ENCODE measurements at regions not wholly inside any gene's neighbourhood (a gene's known extent, or its start where the extent isn't known, plus 50 kb on each side); places are given as distances from the start of the nearest gene placed in this dataset.
"Not testable (repeated sequence)": the region's sequence is repeated elsewhere in the genome, so short reads cannot be mapped to it uniquely, and the experiment has no call there.

DNA sequence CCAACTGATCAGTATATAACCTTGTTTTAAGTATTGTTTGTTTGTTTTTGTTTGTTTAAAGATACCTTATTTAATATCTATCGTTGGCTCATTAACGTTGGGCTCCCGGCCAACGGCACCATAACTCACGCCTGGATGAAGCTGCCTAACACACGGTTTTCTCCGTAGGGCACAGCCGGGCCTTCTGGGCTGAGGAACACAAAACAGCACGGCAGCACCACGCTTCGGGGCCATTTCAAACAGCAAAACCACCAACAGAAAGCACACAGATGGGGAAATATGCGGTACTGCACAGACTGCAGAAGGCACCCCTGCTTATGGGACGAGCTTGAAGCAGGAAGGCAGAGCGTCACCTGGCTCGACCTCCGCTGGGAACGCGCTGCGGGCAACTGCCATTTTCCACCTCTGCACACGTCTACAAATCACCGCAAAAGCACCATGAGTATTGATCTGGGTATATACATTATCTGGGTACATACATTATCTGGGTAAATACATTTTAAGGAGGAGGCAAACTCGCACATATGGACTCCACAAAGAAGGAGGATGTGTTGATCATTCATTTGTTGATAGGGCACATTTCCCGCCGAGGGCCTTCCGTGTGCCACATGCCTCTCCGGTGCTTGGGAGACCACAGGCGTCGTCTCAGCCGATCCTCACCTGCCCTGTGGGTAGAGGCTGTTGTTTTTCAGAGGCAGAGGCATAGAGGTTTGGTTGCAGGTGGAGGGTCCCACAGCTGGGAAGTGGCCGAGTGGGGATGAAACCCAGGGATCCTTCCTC lies 123.7 kb upstream of the ATP2B2 start:
- Mint-ChIP-seq H3K27me3 (peaks cover 14% of the 10 kb centered on the region), H3K4me1 (ENCODE audit: low read depth) (no peaks in the 10 kb centered on the region), H3K36me3 (ENCODE audit: low read depth) (no peaks in the 10 kb centered on the region), H3K27ac (no peak overlapping the region), H3K4me3 (no peak overlapping the region), H3K9me3 (no peaks in the 10 kb centered on the region)
- no peak for DNase-seq

DNA sequence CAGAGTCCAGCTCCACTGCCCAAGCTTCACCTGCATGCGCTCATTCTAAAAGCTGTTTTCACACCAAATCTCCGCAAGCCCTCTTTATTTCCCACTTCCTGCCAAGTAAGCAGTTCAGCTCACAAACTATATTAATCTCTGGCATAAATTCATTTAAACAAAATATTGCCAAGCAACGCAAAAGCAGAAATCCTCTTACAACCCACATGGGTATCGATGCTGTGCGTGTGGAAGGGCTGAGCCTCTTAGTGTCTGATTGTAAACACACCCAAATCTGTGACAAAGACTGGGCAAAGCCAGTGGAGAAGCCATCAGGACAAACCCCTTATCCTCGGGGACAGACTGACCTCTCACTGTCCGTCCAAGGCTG lies 124.3 kb upstream of the ATP2B2 start:
- no peaks in the 10 kb centered on the region for H3K4me1 Mint-ChIP-seq (ENCODE audit: low read depth)
- H3K27me3 Mint-ChIP-seq, result peaks cover 20% of the 10 kb centered on the region
- H3K9me3 Mint-ChIP-seq, result no peaks in the 10 kb centered on the region
- no peak overlapping the region for H3K27ac Mint-ChIP-seq
- DNase-seq, result no peak
- H3K36me3 Mint-ChIP-seq (ENCODE audit: low read depth), result no peaks in the 10 kb centered on the region
- H3K4me3 Mint-ChIP-seq, result no peak overlapping the region

DNA sequence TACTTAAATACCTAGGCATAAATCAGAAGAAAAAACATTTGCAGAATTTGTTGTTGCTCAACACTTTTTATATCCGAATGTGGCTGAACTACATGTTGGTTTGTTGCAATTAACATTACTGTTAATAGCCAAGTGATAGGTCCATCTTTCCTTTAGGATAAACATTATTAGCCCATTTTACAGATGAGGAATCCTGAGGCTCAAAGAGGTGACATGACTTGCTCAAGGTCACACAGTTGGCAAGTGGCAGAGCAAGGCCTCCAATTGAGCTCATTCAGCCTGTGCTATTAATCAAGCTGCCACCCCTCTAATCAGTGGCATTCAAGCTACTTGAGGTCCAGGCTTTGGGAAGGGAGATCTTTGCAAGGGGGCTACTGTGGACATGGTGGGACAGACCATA lies 125.8 kb upstream of the ATP2B2 start:
- H3K36me3 Mint-ChIP-seq (ENCODE audit: low read depth), result no peaks in the 10 kb centered on the region
- no peak overlapping the region for H3K27ac Mint-ChIP-seq
- peaks cover 22% of the 10 kb centered on the region for H3K27me3 Mint-ChIP-seq
- H3K4me1 Mint-ChIP-seq (ENCODE audit: low read depth), result no peaks in the 10 kb centered on the region
- H3K9me3 Mint-ChIP-seq, result peaks cover 2% of the 10 kb centered on the region
- H3K4me3 Mint-ChIP-seq, result no peak overlapping the region
- no peak for DNase-seq

DNA sequence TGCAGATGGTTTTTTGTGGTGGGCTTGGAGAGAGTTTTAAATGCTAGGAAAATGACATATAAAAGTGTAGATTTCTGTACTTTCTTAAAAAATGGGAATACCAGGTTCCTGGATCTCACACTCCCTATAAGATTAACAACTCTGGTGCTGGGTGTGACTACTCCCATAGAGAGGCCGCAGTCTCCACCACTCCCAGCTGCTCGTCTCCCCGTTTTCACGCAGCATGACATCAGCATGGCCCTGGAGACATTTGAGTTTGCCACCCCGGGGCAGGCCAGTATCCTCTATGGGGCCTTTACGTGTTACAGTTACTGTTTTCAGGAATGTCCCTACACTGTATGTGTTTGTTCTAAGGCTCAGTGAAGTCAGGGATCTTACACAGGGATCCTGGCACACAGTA lies 126.7 kb upstream of the ATP2B2 start:
- no peak overlapping the region for H3K4me3 Mint-ChIP-seq
- H3K4me1 Mint-ChIP-seq (ENCODE audit: low read depth), result no peaks in the 10 kb centered on the region

DNA sequence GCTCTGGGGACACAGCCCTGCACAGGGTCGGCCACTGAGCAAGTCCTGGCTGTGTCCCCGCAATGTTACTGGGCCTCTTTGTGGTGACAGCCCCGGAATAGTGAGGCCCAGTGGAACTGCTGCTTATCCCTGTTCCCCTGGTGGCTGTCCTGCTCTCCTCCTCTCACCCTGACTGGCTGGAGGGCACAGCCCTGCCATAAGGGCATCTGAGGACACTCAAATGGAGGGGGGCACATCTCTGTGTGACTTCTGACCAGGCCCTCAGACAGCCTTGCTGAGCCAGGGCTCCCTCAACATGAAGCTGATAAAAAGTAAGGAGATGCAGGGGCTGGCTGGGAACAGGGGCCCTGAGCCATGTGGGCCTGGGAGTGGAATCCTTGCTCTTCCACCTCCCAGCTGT lies 127.4 kb upstream of the ATP2B2 start:
- DNase-seq, result no peak
- Mint-ChIP-seq H3K27me3 (peaks cover 22% of the 10 kb centered on the region), H3K9me3 (peaks cover 14% of the 10 kb centered on the region), H3K4me3 (no peak overlapping the region), H3K36me3 (ENCODE audit: low read depth) (no peaks in the 10 kb centered on the region), H3K4me1 (ENCODE audit: low read depth) (no peaks in the 10 kb centered on the region), H3K27ac (no peak overlapping the region)

More for the DNA sequence above, 126.7 kb upstream of the ATP2B2 start:
- Mint-ChIP-seq H3K27me3 (peaks cover 22% of the 10 kb centered on the region), H3K9me3 (peaks cover 8% of the 10 kb centered on the region), H3K36me3 (ENCODE audit: low read depth) (no peaks in the 10 kb centered on the region), H3K27ac (no peak overlapping the region)
- no peak for DNase-seq

DNA sequence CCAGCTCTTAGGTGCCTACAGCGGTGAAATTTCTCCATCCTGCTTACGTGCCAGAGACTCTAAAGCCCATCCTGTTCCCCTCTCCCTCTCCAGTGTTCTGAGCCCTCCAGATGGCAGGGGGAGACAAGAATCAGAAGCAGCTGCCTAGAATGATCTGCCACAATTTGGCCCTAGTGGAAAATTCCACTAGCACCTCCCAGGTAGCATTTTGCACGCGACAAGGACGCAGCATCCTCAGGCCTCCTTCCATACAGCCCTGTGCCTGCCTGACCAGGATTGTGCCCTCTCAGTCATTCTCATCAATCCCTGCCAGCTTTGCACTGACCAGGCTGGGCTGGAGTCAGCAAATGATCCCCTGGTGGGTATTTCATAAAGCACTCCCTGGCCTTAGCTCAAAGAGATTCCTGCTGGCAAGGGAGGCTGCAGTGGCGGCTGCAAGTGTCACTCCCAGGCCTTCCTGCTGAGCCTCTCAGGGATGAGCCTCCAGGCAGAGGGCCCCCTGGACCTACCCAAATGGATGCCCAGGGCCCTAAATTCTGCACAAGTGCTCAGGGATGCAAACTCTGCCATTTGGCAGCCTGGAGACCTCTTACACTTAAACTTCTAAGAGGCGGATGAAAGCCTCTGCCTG lies 130.2 kb upstream of the ATP2B2 start:
- DNase-seq, result no peak
- H3K36me3 Mint-ChIP-seq (ENCODE audit: low read depth), result no peaks in the 10 kb centered on the region
- peaks cover 30% of the 10 kb centered on the region for H3K27me3 Mint-ChIP-seq
- no peaks in the 10 kb centered on the region for H3K4me1 Mint-ChIP-seq (ENCODE audit: low read depth)
- peaks cover 26% of the 10 kb centered on the region for H3K9me3 Mint-ChIP-seq
- H3K4me3 Mint-ChIP-seq, result no peak overlapping the region
- no peak overlapping the region for H3K27ac Mint-ChIP-seq

DNA sequence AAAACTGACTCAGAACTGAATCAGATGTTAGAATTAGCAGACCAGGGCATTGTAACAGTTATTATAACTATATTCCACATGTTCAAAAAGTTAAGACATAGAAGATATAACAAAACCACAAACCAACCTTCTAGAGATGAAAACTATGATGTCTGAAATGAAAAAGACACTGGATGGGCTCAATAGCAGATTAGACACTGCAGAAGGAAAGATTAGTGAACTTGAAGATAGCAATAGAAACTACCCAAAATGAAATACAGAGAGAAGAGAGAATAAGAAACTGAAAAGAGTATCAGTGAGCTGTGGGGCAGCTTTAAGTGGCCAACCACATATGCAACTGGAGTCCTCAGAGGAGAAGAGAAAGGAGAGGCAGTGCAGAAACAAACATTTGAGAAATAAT lies 132.0 kb upstream of the ATP2B2 start:
- no peak overlapping the region for H3K27ac Mint-ChIP-seq
- no peaks in the 10 kb centered on the region for H3K36me3 Mint-ChIP-seq (ENCODE audit: low read depth)
- peaks cover 26% of the 10 kb centered on the region for H3K9me3 Mint-ChIP-seq
- H3K27me3 Mint-ChIP-seq, result peaks cover 40% of the 10 kb centered on the region
- no peak for DNase-seq
- H3K4me3 Mint-ChIP-seq, result no peak overlapping the region
- no peaks in the 10 kb centered on the region for H3K4me1 Mint-ChIP-seq (ENCODE audit: low read depth)

DNA sequence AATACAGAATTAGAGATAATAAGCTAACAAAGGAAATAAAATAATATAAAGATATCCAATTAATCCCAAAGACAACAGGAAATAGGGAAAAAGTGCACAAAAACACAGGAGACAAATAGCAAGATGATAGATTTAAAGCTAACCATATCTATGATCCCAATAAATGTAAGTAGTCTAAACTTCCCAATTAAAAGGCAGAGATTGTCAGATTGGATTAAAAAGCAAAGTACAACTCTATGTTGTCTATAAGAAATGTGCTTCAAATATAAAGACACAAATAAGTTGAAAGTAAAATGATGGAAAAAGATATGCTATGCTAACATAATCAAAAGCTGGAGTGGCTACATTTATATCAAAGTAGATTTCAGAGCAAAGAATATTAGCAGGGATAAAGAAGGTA lies 133.1 kb upstream of the ATP2B2 start:
- peaks cover 40% of the 10 kb centered on the region for H3K27me3 Mint-ChIP-seq
- H3K4me1 Mint-ChIP-seq (ENCODE audit: low read depth), result no peaks in the 10 kb centered on the region
- H3K36me3 Mint-ChIP-seq (ENCODE audit: low read depth), result no peaks in the 10 kb centered on the region
- no peak for DNase-seq
- no peak overlapping the region for H3K4me3 Mint-ChIP-seq
- H3K9me3 Mint-ChIP-seq, result peaks cover 26% of the 10 kb centered on the region
- H3K27ac Mint-ChIP-seq, result no peak overlapping the region

DNA sequence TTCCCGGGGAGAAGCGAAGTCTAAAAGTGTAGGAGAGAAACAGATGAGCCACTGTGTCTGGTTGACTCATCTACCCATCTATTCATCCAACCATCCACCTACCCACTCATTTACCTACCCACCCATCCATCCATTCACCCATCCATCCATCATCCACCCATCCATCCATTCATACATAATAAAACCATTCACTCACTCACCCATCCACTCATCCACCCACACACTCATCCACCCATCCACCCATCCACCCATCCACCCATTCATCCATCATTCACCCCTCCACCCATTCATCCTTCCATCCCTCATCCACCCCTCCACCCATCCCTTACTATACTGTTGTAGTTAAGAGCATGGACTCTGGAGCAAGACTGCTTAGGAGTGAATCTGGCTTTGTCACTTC lies 136.4 kb upstream of the ATP2B2 start:
- Mint-ChIP-seq H3K9me3 (peaks cover 21% of the 10 kb centered on the region), H3K27ac (no peak overlapping the region), H3K4me1 (ENCODE audit: low read depth) (no peaks in the 10 kb centered on the region)

DNA sequence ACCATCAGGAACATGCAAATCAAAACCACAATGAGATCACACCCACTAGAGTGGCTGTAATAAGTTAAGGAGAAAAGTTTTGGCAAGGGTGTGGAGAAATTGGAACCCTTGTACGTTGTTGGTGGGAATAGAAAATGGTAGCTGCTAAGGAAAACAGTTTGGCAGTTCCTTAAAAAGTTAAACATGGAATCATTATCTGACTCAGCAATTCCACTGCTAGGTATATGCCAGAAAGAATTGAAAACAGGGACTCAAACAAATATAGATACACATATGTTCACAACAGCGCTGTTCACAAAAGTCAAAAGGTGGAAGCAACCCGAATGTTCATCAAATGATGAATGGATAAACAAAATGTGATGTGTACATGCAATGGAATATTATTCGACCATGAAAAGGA lies 138.8 kb upstream of the ATP2B2 start:
- H3K4me3 Mint-ChIP-seq, result no peak overlapping the region
- no peak overlapping the region for H3K27ac Mint-ChIP-seq
- peaks cover 32% of the 10 kb centered on the region for H3K27me3 Mint-ChIP-seq
- DNase-seq, result no peak
- no peaks in the 10 kb centered on the region for H3K36me3 Mint-ChIP-seq (ENCODE audit: low read depth)
- no peaks in the 10 kb centered on the region for H3K9me3 Mint-ChIP-seq
- no peaks in the 10 kb centered on the region for H3K4me1 Mint-ChIP-seq (ENCODE audit: low read depth)

More for the DNA sequence above, 136.4 kb upstream of the ATP2B2 start:
- H3K4me3 Mint-ChIP-seq, result no peak overlapping the region
- DNase-seq, result no peak
- H3K36me3 Mint-ChIP-seq (ENCODE audit: low read depth), result no peaks in the 10 kb centered on the region
- peaks cover 32% of the 10 kb centered on the region for H3K27me3 Mint-ChIP-seq

DNA sequence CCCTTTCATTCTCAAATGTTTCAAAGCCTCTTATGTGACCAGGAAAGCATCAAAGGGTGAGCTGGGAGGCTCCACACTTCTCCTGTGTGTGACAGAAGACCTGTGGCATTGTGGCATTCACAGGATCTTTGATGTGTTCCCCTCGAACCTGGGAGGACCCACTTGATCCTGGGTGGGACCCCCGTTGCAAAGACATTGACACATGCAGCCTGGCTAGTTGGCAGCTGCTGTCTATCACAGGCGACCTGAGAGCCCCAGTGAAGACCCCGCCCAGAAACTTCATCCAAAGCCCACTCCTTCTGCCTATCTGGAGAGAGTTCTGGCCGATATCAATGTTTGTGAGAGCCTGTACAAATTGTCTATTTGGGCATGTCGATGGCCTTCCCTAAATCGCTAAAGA lies 140.4 kb upstream of the ATP2B2 start:
- no peaks in the 10 kb centered on the region for H3K4me1 Mint-ChIP-seq (ENCODE audit: low read depth)
- no peak overlapping the region for H3K27ac Mint-ChIP-seq
- no peaks in the 10 kb centered on the region for H3K9me3 Mint-ChIP-seq
- no peak overlapping the region for H3K4me3 Mint-ChIP-seq
- H3K36me3 Mint-ChIP-seq (ENCODE audit: low read depth), result no peaks in the 10 kb centered on the region
- DNase-seq, result no peak
- H3K27me3 Mint-ChIP-seq, result peaks cover 22% of the 10 kb centered on the region

DNA sequence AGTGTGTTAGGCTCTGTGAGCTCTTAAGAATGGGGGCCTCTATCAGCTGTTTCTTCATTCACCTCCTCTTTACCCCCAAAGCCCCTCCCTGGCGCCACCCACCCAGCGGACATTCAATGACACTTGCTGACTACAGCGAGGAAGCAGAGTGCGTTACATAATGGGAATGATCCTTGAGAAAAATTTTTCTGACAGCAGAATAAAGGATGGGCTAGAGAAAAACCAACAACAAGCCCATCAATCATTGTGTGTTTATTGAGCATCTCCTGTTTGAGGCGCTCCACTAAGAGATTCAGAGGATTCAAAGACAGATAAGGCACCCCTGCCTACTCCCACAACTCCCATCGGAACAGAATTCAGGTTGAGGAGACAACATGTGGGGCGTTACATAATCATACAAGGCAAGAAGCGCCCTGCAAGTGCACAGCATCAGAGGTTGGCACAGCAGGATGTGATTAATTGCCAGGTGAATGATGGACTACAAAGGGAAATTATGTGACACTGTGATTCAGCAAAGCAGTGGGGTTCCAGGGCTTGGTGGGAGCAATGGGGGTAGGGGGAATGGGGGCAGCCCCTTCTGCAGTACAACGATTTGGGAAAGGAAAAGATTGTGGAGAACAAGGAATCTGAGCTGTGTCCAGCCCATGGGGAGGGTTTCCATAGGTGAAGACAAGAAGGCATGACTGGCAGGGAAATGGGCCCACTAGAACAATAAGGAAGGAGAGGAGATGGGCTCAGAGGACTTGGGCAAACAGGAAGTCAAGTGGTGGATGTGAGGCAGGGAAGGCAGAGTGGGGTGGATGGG lies 141.3 kb upstream of the ATP2B2 start:
- Mint-ChIP-seq H3K36me3 (ENCODE audit: low read depth) (no peaks in the 10 kb centered on the region), H3K4me3 (no peak overlapping the region), H3K27me3 (peaks cover 23% of the 10 kb centered on the region)

DNA sequence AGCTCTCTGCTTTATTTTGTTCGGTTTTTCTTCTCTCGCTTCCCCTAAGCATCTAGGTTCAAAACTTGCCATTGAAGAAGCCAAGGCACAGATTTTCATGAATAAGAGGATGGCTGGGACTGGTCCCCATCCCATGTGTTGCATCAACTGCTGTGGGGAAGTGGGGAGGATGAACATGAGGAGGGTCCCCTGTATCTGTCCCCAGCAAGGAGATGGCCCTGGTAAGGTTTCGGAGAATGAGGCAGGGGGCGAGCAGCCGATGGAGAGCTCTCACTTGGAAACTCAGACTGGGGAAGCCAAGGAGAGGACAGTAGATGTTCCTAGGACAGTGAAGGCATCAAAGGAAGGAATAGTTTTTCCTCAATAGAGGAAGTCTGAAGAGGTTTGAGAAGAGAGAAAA lies 142.0 kb upstream of the ATP2B2 start:
- no peaks in the 10 kb centered on the region for H3K36me3 Mint-ChIP-seq (ENCODE audit: low read depth)
- no peak overlapping the region for H3K27ac Mint-ChIP-seq
- no peaks in the 10 kb centered on the region for H3K4me1 Mint-ChIP-seq (ENCODE audit: low read depth)
- H3K27me3 Mint-ChIP-seq, result peaks cover 17% of the 10 kb centered on the region
- H3K9me3 Mint-ChIP-seq, result no peaks in the 10 kb centered on the region
- H3K4me3 Mint-ChIP-seq, result no peak overlapping the region
- DNase-seq, result no peak

More for the DNA sequence above, 141.3 kb upstream of the ATP2B2 start:
- H3K4me1 Mint-ChIP-seq (ENCODE audit: low read depth), result no peaks in the 10 kb centered on the region
- no peaks in the 10 kb centered on the region for H3K9me3 Mint-ChIP-seq
- no peak overlapping the region for H3K27ac Mint-ChIP-seq
- DNase-seq, result no peak

DNA sequence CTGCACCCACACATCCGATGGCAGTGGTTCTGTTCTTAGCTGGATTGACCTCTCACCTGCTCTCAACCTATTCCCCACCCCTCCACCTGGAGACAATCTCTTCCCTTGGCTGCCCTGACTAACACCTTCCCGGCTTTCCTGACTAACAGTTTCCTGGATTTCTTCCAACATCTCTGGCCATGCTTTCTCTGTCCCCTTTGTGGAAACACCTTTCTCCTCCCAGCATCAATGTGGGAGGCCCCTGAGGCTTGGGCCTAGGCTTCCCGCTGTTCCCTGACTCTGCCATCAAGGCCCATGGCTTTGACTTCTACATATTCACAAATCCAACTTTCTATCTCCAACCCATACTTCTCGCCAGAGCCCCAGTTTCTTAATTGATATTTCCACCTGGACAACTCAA lies 142.8 kb upstream of the ATP2B2 start:
- H3K9me3 Mint-ChIP-seq, result no peaks in the 10 kb centered on the region
- no peak for DNase-seq
- peaks cover 15% of the 10 kb centered on the region for H3K27me3 Mint-ChIP-seq
- H3K27ac Mint-ChIP-seq, result no peak overlapping the region
- H3K4me3 Mint-ChIP-seq, result no peak overlapping the region
- no peaks in the 10 kb centered on the region for H3K4me1 Mint-ChIP-seq (ENCODE audit: low read depth)
- H3K36me3 Mint-ChIP-seq (ENCODE audit: low read depth), result no peaks in the 10 kb centered on the region

DNA sequence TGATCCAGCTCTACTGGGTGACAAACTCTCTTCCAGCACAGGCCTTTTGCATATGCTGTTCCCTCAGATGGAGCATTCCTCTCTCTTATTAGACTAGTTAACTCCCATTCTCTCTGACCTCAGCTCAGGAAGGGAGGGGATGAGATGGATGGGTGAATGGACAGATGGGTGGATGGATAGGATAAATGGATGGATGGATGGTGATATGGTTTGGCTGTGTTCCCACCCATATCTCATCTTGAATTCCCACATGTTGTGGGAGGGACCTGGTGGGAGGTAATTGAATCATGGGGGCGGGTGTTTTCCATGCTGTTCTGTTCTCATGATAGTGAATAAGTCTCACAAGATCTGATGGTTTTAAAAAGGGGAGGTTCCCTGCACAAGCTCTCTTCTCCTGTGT lies 144.1 kb upstream of the ATP2B2 start:
- not testable (repeated sequence) for H3K36me3 Mint-ChIP-seq (ENCODE audit: low read depth); H3K9me3 Mint-ChIP-seq; H3K4me3 Mint-ChIP-seq; H3K4me1 Mint-ChIP-seq (ENCODE audit: low read depth); H3K27ac Mint-ChIP-seq; DNase-seq
- peaks cover 14% of the 10 kb centered on the region for H3K27me3 Mint-ChIP-seq

All from activated T-cell treated with anti-CD3 and anti-CD28 coated beads, Interleukin-2, amount 50 U/mL, for 24 hours (primary cell).